B cell (primary cell): ENCODE measurements at regions not wholly inside any gene's neighbourhood (a gene's known extent, or its start where the extent isn't known, plus 50 kb on each side); places are given as distances from the start of the nearest gene placed in this dataset.

Experiments
- ATAC-seq: fragments of 200-7000 bp; cut with Tn5 transposase; one replicate; pipeline ENCODE4 v1.10.0; 2021; ENCODE audit warnings: low read depth, mild to moderate bottlenecking, moderate number of reproducible peaks, moderate library complexity
- CTCF ChIA-PET: fragments of 350-600 bp; sonication (Branson Sonifier 250); formaldehyde crosslinking; loops from one replicate; lab custom pipeline; 2021; ENCODE audit warnings: antibody characterized with exemption, inconsistent platforms; lab: Charles Lee
- POLR2A ChIA-PET: fragments of 350-600 bp; sonication (Branson Sonifier 250); formaldehyde crosslinking; loops from one replicate; lab custom pipeline; 2021; ENCODE audit warnings: antibody characterized with exemption; lab: Charles Lee
- DNase-seq: peaks from one replicate; pipeline ENCODE4 v3.0.0; 2013
- H2AFZ ChIP-seq: 2 replicates; pipeline ENCODE4 v1.6.1; 2012; ENCODE audit warnings: mild to moderate bottlenecking, low read depth, low read length; ENCODE audit not compliant: insufficient read depth, poor library complexity, severe bottlenecking
- H3K27ac ChIP-seq, 2 donors: 1 replicate in 1 of 2; 2 replicates in 1 of 2; pipeline ENCODE4 v1.5.1; 2012 to 2013; ENCODE audit warnings: low read length in 2 of 2, mild to moderate bottlenecking in 2 of 2, moderate library complexity in 1 of 2
- H3K27me3 ChIP-seq, 4 experiments: fragments of 200-600 bp in 1 of 4; sonication (generic) in 1 of 4; replicated peaks in 1 of 4; 1 replicate in 2 of 4; 2 replicates in 2 of 4; pipeline versions ENCODE4 v1.6.1 to v1.7.0; 2013 to 2016; ENCODE audit warnings: low read length in 3 of 4, mild to moderate bottlenecking in 2 of 4, mixed read lengths in 1 of 4, moderate library complexity in 1 of 4; ENCODE audit not compliant: insufficient read depth in 4 of 4, control insufficient read depth in 3 of 4; ENCODE audit errors: control extremely low read depth in 1 of 4
- H3K36me3 ChIP-seq, 2 experiments: replicated peaks in 1 of 2; 1 replicate in 1 of 2; 2 replicates in 1 of 2; pipeline versions ENCODE4 v1.6.1 to v1.7.1; 2013; ENCODE audit warnings: low read length in 1 of 2; ENCODE audit not compliant: insufficient read depth in 2 of 2, control insufficient read depth in 1 of 2; ENCODE audit errors: control extremely low read depth in 1 of 2, extremely low read depth in 1 of 2
- H3K4me1 ChIP-seq, 2 donors: fragments of 200-600 bp in 1 of 2; sonication (generic) in 1 of 2; 1 replicate in 1 of 2; 2 replicates in 1 of 2; pipeline versions ENCODE4 v1.5.1 to v1.6.1; 2013 to 2017; ENCODE audit warnings: low read length in 2 of 2; ENCODE audit not compliant: control insufficient read depth in 2 of 2, insufficient read depth in 2 of 2
- H3K4me2 ChIP-seq: replicated peaks from 2 replicates; pipeline ENCODE3; 2012; ENCODE audit warnings: mild to moderate bottlenecking, low read depth, low read length; ENCODE audit not compliant: poor library complexity, severe bottlenecking
- H3K4me3 ChIP-seq, 5 experiments: fragments of 200-600 bp in 1 of 5; sonication (generic) in 1 of 5; 1 replicate in 3 of 5; 2 replicates in 2 of 5; pipeline versions ENCODE4 v1.5.1 to v1.7.0; 2011 to 2016; ENCODE audit warnings: low read length in 4 of 5, mild to moderate bottlenecking in 4 of 5, low read depth in 2 of 5, control low read depth in 1 of 5, moderate library complexity in 1 of 5; ENCODE audit not compliant: insufficient read depth in 1 of 5; ENCODE audit errors: control extremely low read depth in 1 of 5, extremely low read depth in 1 of 5
- H3K79me2 ChIP-seq: fragments of 200-600 bp; sonication (generic); one replicate; pipeline ENCODE4 v1.6.0; 2016; ENCODE audit warnings: low read length; ENCODE audit not compliant: control insufficient read depth, insufficient read depth
- H3K9ac ChIP-seq: fragments of 200-600 bp; sonication (generic); 2 replicates; pipeline ENCODE4 v1.6.1; 2017; ENCODE audit warnings: mild to moderate bottlenecking, low read length, moderate library complexity
- H3K9me3 ChIP-seq, 3 donors: one replicate each; pipeline versions ENCODE4 v1.6.1 to v1.7.1; 2013; ENCODE audit warnings: low read length in 2 of 3; ENCODE audit not compliant: control insufficient read depth in 2 of 3, insufficient read depth in 1 of 3; ENCODE audit errors: control extremely low read depth in 1 of 3
- H4K20me1 ChIP-seq: 2 replicates; pipeline ENCODE4 v1.6.0; 2012; ENCODE audit warnings: mild to moderate bottlenecking, low read length; ENCODE audit not compliant: insufficient read depth, control insufficient read depth, poor library complexity, severe bottlenecking
- H3K27ac Mint-ChIP-seq: one replicate; pipeline ENCODE4 v1.8.0; 2021; ENCODE audit warnings: mixed read lengths
- H3K27me3 Mint-ChIP-seq: one replicate; pipeline ENCODE4 v1.8.0; 2021; ENCODE audit warnings: mixed read lengths
- H3K4me1 Mint-ChIP-seq: one replicate; pipeline ENCODE4 v1.8.0; 2021; ENCODE audit warnings: mixed read lengths
- H3K4me3 Mint-ChIP-seq: one replicate; pipeline ENCODE4 v1.8.0; 2021; ENCODE audit warnings: mixed read lengths
- H3K9me3 Mint-ChIP-seq: one replicate; pipeline ENCODE4 v1.8.0; 2022; ENCODE audit warnings: mixed read lengths; ENCODE audit not compliant: insufficient read depth
- CTCF ChIP-seq: fragments of 200-600 bp; IDR thresholded peaks from one replicate; pipeline ENCODE4 v1.8.0; 2022; ENCODE audit warnings: antibody characterized with exemption, mild to moderate bottlenecking
- EZH2 ChIP-seq: IDR thresholded peaks from 2 replicates; pipeline ENCODE4 v1.6.1; 2012; ENCODE audit warnings: borderline replicate concordance, low read depth, mild to moderate bottlenecking, moderate library complexity, low read length; ENCODE audit not compliant: insufficient read depth, poor library complexity, severe bottlenecking
- WGBS: methylation state at CpG from one replicate; pipeline ENCODE4 v1.1.5; 2013; ENCODE audit warnings: missing lambda C conversion rate; ENCODE audit not compliant: insufficient coverage; 5-methylcytosine and 5-hydroxymethylcytosine counted together
- intact Hi-C: fragments of 100-400 bp; cut with micrococcal nuclease; formaldehyde crosslinking; loops from one replicate; pipeline ENCODE4 v1.10.0; 2022

- Mint-ChIP-seq H3K27me3 (no peaks in the 10 kb centered on the region), H3K4me3 (no peak overlapping the region), H3K27ac (no peak overlapping the region), H3K4me1 (no peaks in the 10 kb centered on the region), H3K9me3 (peaks cover 6% of the 10 kb centered on the region)
- Histone ChIP-seq H2AFZ (no peak overlapping the region), H3K79me2 (no peaks in the 10 kb centered on the region), H3K27ac (no peak overlapping the region), H3K9ac (no peak overlapping the region), H4K20me1 (no peaks in the 10 kb centered on the region), H3K27me3 (no peaks in the 10 kb centered on the region), H3K4me1 (no peaks in the 10 kb centered on the region), H3K36me3 (no peaks in the 10 kb centered on the region), H3K4me3 (no peak overlapping the region), H3K4me2 (no peak overlapping the region), H3K9me3 (peaks cover 0 to 4% (median 0%) of the 10 kb centered on the region in 3 donors)
- ATAC-seq (no peak), DNase-seq (no peak)
- no peak for TF ChIP-seq CTCF
- TF ChIP-seq EZH2, result no peak
- POLR2A ChIA-PET, result no interaction called here
- CTCF ChIA-PET, result no interaction called here
- 100% methylated on average over 1 of the region's 2 CpGs for WGBS
- intact Hi-C loops, result no loop called here
These were observed 916.8 kb downstream of the MCTP2 start for GRCh38 chr15:95148183-95148582.

- CTCF ChIA-PET, result no interaction called here
- POLR2A ChIA-PET, result no interaction called here
These were observed 917.7 kb downstream of the MCTP2 start for GRCh38 chr15:95149036-95149435.

More at GRCh38 chr15:95149036-95149435, 917.7 kb downstream of the MCTP2 start:
- TF ChIP-seq CTCF, result no peak
- no peak for TF ChIP-seq EZH2
- Histone ChIP-seq H2AFZ (no peak overlapping the region), H3K4me2 (no peak overlapping the region), H3K9ac (no peak overlapping the region), H3K27ac (no peak overlapping the region), H3K79me2 (no peaks in the 10 kb centered on the region), H3K4me1 (no peaks in the 10 kb centered on the region), H3K36me3 (no peaks in the 10 kb centered on the region), H3K9me3 (peaks cover 0 to 4% (median 1%) of the 10 kb centered on the region in 3 donors), H3K27me3 (no peaks in the 10 kb centered on the region), H4K20me1 (no peaks in the 10 kb centered on the region), H3K4me3 (no peak overlapping the region)
- Mint-ChIP-seq H3K27ac (no peak overlapping the region), H3K27me3 (no peaks in the 10 kb centered on the region), H3K4me1 (no peaks in the 10 kb centered on the region), H3K9me3 (peaks cover 13% of the 10 kb centered on the region), H3K4me3 (no peak overlapping the region)
- intact Hi-C loops, result no loop called here
- DNase-seq (no peak), ATAC-seq (no peak)
- no CpG with 5 or more reads among the region's 3 CpGs for WGBS
